ENCODE measurements at regions not wholly inside any gene's neighbourhood (a gene's known extent, or its start where the extent isn't known, plus 50 kb on each side); places are given as distances from the start of the nearest gene placed in this dataset.

DNA sequence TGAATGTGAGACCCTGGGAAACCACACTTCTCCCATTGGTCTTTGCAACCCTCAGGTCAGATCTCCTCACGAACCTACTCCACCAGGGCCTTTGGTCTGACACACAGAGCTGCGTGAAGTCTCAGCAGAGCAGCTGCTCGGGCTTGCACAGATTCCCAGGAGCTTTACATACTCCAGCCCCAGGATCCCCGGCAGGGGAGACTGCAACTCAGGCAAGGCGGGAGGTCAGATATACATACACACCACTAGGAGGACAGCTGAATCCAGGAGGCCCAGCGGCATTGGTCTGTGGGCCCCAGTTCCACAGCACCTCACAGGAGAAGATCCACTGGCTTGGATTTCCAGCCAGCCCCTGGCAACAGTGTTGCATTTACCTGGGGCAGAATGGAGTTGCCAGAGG lies 239.2 kb downstream of the GPAM start:
- DNase-seq, result no peak

DNA sequence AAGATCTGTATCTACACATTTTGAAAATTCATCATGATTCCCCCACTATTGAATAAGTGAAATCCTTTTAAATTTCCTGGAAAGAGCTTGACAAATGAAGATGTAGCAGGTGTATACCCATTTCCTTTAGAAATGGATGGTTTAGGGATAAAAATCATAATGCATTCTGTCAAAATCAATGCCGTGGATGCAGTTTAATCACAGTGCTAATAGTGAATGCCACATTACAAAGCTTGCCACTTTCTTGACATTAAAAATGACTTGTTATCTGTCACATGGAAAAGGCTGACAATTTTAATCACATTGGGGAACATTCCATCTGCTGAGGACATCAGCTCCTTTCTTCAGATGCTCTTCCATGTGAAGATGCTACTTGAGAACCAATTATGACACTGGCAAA lies 229.6 kb downstream of the GPAM start:
- DNase-seq, result no peak

DNA sequence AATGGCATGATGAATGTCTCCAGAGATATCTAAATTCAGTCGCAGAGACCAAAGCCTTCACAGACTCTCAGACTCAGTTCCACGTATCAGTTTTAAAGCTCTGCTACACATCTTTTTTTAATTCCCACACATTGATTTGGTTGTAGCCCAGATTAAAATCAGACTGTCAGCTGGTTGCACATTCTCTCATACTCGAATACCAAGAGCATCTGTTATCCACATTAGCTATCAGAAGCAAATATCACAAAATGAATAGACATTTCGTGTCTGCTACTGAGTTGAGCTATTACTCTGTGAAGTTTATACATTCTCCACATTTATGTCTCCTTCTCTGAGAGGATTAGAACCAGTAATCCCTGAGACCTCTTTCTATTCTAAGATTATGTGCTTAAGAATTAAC lies 229.2 kb downstream of the GPAM start:
- no peak for DNase-seq

DNA sequence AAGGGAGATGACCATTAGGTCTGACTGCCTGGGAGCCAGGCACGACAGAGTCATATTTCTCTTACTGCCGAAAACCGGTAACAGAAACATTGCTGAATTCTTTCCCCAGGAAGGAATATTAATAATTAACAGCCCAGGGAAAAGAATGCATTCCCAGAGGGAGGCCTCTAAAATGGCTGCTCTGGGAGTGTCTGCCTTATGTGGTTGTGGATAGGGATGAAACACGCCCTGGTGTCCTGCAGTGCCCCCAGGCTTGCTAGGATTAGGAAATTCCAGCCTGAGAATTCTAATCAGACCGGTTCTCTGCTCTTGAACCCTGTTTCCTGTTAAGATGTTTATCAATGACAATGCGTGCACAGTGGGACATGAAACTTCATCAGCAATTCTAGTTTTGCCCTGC lies 226.7 kb downstream of the GPAM start:
- no peak for DNase-seq

DNA sequence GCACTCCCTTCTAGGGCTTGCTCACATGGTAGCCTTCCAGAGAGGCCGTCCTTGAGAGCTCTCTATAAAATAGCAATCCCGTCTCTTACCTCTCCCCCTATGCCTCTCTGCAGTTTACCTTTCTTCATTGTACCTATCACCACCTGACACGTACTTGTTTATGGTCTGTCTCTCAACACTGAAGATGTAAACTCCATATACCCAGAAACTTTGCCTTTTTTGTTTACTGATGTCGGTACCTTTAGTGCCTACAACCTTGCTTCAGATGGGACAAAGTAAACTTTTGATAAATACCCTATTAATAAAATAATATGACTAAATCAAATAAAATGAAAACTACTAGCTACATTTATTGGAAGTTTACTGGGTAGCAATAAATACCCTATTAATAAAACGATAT lies 220.6 kb downstream of the GPAM start:
- no peak for DNase-seq

DNA sequence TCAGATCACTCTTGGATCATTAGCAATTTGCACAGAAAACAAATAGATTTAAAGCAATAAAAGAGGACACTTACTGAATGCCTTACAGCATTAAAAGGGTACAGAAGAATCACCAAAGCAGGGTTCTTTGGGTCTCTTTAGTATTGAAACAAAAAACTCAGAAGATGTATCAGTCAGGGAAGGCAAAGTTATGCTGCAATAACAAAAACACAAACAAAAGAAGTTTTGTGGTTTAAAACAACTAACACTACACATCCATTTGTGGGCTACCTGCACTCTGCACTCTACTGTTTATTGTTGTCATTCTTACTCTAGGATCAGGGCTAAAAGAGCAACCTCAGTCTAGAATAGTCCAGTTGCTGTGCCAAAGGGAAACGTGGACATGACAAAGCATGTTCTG lies 216.4 kb downstream of the GPAM start:
- no peak for DNase-seq

DNA sequence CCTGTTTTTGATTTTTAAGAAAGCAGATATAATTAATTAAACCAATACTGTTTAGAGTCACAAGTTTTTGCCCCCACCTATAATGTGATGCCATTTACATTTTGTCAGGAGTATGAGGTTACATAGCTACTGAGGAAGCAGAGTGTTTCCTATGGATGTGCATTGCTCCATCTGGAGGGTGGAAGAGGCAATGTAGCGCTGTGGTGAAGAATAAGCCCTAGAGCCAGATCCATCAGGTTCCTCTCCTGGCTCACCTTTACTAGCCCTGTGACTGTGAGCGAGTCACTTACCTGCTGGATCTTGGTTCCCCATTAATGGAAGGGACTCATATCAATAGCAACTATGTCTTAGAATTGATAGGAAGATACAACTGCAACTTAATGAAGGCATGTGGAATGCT lies 216.0 kb downstream of the GPAM start:
- DNase-seq, result no peak

DNA sequence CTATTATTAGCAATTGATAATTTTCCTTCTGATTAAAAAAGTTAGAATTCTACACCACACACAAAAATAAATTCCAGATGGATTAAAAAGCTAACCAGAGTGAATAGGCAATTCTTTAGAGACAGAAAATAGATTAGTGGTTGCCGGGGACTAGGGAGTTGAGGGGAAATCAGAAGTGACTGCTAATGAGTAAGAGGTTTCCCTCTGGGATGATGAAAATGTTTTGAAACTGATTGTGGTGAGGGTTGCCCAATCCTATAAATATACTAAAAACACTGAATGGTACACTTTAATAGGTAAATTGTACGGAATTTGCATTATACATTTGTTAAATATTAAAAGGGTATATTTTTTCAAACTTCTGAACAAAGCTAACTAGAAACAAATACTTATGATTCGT lies 214.9 kb downstream of the GPAM start:
- DNase-seq, result no peak

DNA sequence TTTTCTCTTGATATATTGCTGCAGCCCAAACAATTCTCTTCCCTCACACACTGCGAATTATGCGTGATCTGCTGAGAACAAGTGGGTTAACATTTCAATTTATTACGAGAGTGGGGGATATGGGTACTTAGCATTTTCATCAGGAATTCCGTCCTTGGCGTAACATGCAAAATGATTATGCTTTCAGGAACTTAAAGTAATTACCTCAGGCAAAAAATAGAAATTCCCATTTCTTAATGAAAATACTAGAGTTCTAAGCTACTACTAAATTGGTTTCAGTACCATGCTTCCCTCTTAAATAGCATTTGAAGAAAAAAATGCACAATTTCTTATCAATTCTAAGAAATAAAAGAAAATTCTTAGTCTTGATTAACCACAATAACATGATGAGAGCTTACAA lies 213.5 kb downstream of the GPAM start:
- no peak for DNase-seq

DNA sequence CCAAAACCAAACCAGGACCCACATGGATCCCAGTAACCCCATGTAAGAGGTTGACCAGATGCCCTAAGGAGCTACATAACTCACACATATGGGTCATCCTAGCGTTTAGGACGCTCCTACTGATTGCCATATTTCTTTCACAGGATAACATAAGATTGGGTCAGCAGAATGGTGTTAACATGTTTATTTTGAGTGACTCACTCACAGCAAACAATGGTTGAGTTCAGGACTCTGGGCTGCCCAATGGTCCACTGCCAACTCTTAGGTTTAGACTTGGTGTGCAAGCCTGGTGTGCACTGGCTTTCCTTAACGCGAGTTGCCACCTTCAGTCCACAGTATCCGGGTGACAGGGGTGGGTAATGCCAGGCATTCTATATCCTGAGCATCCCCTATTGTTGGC lies 211.5 kb downstream of the GPAM start:
- DNase-seq, result no peak

DNA sequence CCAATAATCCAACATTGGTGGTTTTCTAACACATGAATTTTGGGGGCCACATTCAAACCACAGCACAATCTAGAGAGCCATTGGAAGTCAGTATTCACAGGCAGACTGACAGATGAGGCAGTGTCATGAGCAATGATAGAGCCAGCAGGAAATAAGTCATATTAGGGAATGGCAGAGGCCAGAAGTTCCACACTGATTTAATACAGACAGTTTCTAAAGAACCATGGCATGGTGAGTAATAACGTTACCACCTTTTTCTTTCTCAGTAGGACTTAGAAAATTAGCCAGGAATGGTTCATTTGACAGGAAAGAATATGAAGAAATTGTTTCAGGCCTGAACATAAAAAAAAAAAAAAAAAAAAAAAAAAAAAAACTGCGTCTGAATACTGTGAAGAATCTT lies 210.3 kb downstream of the GPAM start:
- DNase-seq, result no peak

DNA sequence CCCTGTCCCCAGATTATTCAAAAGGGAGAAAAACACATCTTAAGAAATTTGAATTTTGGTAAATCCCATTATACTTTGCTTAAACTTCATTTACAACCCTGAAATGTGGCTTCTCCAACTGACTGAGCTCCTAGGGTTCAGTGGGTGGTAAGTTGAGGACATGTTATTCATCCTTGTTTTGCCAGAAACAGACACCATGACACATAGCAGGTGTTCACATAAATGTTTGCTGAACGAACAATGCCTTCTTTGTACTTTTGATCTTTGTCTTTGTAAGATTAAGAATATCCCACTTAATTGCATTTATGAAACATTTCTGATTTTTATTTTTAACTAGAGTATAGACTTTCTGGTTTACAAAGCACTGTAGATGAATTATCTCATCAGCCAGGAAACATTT lies 209.7 kb downstream of the GPAM start:
- DNase-seq, result no peak

DNA sequence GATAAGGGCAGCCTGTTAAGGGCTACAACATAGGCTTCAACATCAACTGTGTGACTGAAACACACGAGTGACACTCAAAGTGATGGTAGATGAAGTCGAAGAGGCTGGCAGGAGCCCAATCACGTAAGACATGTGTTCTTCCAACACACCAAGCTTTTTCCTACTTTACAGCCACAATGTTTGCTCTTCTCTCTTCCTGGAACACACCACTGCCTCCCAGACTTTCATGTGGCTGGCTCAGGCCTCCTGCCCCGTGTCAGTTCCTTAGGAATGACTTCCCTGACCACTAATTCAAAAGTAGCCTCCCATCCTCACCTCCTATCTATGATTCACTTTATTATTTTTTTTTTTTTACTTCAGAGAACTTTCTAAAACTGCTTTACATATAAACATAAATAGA lies 209.2 kb downstream of the GPAM start:
- no peak for DNase-seq

DNA sequence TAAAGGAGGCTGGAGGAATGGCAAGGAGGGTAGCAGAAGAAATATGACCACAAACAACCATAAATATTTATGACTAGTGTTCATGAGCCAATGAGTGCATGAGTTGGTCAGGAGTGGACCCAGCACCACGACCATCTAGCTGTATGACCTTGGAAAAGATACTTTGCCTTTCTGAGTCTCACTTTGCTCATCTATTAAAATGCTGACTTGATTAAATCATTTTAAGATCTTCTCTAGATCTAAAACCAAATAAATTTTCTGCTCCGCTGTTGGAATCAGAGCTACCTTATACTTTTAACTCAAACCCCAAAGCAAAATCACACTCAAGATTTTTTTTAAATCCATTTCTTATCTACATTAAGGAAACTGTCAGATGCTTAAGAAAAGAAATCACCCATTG lies 207.0 kb downstream of the GPAM start:
- no peak for DNase-seq

DNA sequence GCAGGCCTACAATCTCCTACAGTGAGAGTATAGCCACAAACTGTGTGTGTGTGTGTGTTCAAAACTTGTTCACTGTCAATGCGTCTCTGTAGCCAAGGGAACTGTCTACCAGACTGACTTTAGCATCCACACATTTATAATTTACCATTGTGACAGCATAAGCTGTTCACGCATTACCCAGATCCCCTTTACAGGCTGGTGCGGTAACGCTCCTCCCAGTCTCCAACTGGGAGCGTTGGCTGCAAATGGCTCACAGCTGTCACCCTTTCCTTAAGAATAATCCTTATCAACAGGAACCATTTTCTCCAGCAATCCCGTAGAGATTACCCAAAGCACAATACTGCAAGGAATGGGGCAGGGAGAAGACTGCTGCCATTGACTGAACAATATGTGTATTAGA lies 199.5 kb downstream of the GPAM start:
- no peak for DNase-seq

DNA sequence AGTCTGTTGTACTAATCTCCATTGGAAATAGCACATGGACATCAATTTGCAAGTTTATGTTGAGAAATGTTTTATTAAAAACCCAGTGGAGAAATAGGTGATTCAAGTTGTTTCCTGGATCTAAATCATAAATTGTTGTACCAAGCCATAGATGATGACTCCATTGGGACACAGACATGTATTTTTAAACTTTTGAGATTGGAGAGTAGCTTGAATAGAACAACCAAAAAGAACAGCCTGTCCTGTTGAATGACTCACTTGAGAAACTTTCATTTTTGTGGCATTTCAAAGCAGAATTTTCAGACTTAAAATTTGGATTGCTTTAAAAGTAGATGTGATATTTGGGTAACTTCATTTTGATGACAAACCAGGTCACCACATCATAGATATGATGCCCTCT lies 197.5 kb downstream of the GPAM start:
- no peak for DNase-seq

DNA sequence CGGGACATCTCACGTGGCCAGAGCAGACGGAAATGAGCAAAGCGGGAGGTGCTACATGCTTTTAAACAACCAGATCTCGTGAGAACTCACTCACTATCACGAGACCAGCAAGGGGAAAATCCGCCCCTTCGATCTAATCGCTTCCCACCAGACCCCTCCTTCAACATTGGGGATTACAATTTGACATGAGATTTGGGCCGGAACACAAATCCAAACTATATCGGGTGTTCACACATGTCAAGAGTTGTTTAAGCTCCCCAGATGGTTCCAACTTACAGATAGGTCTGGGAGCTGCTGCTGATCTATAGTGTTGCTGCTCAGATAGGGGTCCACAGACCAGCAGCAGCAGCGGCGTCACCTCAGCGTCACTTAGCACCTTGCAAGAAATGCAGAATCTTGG lies 194.9 kb downstream of the GPAM start:
- no peak for DNase-seq

DNA sequence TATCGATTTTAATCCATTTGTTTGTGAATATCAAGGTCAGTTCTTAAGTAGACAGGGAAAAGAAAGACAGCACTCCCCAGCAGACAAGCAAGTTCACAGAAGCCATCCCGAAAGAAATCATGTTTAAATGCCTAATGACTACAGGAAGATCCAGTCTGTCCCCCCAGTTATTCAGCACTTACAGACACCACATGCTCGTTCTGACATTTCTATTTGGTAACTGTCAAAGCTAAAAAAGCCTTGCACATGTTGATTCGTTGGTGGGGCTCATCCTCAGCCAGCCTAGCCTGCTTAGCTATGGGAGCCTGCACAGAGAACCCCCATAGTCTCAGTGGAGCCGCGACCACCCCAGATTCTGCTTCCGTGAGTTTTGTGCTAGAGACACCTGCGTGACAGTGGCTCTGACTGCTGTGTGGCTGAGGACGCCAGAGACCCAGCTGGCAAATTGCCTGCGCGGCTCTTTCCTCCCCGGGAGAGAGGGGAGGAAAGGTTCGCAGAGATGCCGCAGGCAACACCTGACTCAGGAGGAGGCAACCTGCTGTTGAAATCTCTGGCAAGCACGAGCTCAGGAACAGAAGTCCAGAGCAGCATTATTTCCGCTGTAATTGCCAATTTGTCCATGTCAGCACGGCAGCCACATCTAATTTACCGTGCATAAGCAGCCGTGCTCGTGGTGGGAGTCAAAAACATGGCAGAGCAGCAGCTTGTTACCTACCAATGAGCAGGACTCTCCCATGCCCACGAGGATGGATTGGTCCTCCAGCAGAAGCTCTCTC lies 194.2 kb downstream of the GPAM start:
- DNase-seq, result no peak

DNA sequence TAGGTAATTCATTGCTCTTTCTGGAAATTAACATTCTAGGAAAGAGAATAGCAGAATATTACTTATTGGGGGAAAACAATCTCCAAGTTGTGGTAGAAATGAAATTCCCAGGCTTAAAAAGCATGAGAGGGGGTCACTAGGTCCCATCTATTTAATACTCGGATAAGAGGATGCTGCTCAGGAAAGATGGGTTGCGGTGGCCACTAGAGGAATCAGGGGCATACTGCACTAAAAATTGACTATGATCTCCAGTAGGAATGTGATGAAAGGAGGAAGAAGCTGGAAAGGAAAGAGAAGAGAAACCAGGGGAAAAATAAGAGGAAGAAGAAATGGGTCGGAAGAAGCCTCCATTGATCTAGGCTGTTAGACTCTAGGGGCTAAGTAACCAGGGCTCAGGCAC lies 192.8 kb downstream of the GPAM start:
- no peak for DNase-seq

DNA sequence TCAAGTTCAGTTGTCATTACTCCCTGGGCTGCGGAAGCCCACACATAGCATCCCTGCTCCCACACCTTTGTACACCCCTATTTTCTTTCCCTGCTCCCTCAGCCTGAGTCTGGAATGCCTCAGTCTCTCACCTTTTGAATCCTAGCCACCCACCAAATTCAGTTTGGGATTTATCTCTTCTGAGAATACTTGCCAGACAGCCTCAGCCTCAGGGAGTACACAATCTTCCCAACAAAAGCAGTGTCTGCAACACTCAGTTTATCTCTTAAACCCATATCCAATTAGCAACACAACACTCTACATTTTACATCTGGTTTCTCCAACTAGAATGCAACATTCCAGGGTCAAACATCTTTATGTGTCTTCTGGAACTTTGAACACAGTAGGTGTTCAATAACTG lies 190.2 kb downstream of the GPAM start:
- no peak for DNase-seq

DNA sequence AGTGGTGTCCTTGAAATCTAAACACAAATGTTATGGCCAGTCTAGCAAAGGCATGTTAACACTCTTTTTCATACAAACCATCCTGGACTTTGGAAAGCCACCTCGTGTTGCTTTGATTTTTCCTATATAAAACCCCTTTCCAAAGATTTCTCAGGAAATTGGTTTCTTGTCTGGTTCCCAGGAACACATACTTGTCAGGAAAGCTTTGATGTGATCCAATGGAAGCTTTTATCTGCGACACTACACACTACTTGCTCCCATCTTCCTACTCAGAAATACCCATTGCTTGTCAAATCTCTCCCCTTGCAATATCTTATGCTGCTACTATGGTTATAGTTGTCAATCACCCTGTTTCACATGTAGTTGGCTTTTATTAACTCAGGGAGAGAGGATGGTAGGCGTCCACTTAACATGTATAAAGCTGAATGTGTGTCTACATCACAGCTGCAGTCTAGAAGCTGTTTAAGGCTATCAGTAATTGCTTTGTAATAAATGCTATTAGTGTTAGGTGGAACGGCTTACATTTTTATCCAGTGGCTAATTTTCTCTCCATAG lies 189.6 kb downstream of the GPAM start:
- DNase-seq, result no peak

DNA sequence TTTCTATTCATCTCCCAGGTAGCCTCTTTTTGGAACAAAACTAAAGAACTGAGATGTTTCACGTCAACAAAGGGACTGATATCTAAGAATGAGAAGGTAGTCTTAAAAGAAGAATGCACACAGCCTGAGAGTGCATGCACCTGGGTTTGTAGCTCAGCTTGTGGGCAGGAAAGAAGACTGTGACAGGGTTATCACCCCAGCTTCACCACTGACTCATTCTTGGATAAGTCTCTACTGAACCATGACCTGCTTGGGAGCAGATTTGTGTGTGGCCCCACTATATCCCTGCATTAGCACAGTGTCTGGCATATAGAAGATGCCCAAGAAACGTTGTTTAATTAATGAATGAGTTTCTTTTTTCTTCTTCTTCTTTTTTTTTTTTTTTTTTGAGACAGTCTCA lies 187.5 kb downstream of the GPAM start:
- no peak for DNase-seq

DNA sequence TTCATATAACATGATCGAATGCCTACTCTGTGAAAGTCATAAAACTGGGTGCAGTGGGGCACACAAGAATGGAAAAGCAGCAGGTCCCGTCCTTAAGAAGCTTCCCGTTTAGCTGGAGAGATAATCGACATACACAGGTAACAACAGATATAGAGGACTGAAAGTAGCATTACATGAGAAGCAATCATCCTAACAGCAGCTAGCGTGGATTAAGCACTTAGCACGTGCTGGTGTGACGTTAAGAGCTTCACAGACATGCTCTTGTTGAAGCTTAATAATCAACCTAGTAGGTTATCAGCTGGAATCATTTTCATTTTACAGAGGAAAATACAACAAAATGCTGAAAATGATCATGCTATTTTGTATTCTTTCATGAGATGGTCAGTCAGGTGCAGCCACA lies 184.8 kb downstream of the GPAM start:
- DNase-seq, result no peak

DNA sequence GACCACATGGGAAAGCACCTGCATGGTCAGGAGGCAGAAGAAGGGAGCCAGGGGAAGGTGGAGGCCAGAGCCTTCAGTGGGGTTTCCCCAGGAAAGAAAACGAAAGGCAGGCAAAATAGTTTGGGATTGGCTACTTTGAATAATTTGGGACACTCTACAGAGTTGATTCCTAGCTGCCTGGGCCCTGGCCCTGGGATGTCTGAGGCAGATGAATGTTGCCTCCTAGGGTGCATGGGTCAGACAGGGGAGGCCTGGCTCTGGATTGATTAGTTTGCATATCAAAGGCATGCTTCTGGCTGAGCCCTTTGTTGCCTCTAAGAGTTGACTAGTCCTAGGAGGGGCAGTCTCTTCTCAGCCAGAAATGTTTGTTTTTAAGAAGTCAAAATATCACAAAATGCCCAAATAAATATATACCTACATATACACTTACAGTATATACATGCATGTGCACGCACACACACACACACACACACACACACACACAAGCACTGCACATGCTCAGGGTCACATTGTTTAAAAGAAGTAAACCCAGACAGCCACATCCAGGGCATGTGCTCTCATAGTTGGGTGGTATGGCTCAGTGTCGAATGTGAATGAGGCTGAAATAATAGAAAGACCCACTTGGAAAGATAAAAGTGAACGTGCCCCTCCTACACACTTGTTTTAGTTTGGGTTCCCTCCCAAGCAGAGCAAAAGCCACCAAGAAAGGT lies 184.2 kb downstream of the GPAM start:
- DNase-seq, result no peak

DNA sequence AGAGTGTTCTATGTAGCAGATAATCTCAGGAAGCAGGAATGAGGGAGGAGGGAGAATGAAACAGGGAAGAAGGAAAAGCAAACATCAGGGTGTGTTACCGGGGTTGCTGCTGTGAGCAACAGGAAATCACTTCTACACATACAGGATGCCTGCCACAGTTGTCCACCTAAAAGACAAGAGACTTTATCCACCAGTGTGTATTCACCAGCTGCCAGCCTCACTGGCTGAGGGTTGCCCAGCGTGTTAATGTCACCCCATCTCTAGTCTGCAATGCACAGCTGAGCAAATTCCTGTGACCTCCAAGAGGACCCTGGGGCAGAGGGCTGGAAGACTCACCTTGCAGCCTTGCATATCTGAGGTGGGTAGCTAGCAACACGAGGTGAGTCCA lies 183.7 kb downstream of the GPAM start:
- DNase-seq, result no peak
